Omental fat pad (tissue), 3 donors: ENCODE measurements at regions not wholly inside any gene's neighbourhood (a gene's known extent, or its start where the extent isn't known, plus 50 kb on each side); places are given as distances from the start of the nearest gene placed in this dataset.

Source experiments
- ATAC-seq: fragments of 150-250 bp; one replicate; pipeline ENCODE4 v1.9.1; 2016; ENCODE audit warnings: mild to moderate bottlenecking, moderate library complexity; ENCODE audit not compliant: low FRiP score
- DNase-seq: peaks from one replicate; pipeline ENCODE4 v3.0.0-alpha.2; 2019; ENCODE audit warnings: low spot score
- CTCF ChIP-seq, 3 donors: fragments of 450-650 bp; IDR thresholded peaks; one replicate each; pipeline ENCODE4 v1.5.1; 2016 to 2017; ENCODE audit warnings: antibody characterized with exemption in 3 of 3, mild to moderate bottlenecking in 3 of 3, moderate library complexity in 2 of 3

- ATAC-seq, result no peak
- TF ChIP-seq CTCF (IDR thresholded peaks at IDR 0.05), result no peak
- no peak for DNase-seq
These were observed 283.3 kb downstream of the FOXO1 start for GRCh38 chr13:40383132-40383531.

GRCh38 chr13:40383885-40384284 is 282.6 kb downstream of the FOXO1 start:
- TF ChIP-seq CTCF (IDR thresholded peaks at IDR 0.05), result no peak
- ATAC-seq (no peak), DNase-seq (no peak)

- DNase-seq (no peak), ATAC-seq (no peak)
- no peak for TF ChIP-seq CTCF (IDR thresholded peaks at IDR 0.05)
These were observed 281.2 kb downstream of the FOXO1 start for GRCh38 chr13:40384976-40385857.

- no peak for TF ChIP-seq CTCF (IDR thresholded peaks at IDR 0.05)
- no peak for DNase-seq
- no peak for ATAC-seq
These were observed 280.6 kb downstream of the FOXO1 start for GRCh38 chr13:40385858-40386180.

- TF ChIP-seq CTCF (IDR thresholded peaks at IDR 0.05), result no peak
- no peak for DNase-seq
- no peak for ATAC-seq
These were observed 279.9 kb downstream of the FOXO1 start for GRCh38 chr13:40386586-40386985.

GRCh38 chr13:40387775-40388174 is 278.7 kb downstream of the FOXO1 start:
- ATAC-seq (no peak), DNase-seq (no peak)
- no peak for TF ChIP-seq CTCF (IDR thresholded peaks at IDR 0.05)

GRCh38 chr13:40388617-40389016 is 277.8 kb downstream of the FOXO1 start:
- ATAC-seq (no peak), DNase-seq (no peak)
- TF ChIP-seq CTCF (IDR thresholded peaks at IDR 0.05), result no peak
